ENCODE measurements at regions not wholly inside any gene's neighbourhood (a gene's known extent, or its start where the extent isn't known, plus 50 kb on each side); places are given as distances from the start of the nearest gene placed in this dataset.

DNA sequence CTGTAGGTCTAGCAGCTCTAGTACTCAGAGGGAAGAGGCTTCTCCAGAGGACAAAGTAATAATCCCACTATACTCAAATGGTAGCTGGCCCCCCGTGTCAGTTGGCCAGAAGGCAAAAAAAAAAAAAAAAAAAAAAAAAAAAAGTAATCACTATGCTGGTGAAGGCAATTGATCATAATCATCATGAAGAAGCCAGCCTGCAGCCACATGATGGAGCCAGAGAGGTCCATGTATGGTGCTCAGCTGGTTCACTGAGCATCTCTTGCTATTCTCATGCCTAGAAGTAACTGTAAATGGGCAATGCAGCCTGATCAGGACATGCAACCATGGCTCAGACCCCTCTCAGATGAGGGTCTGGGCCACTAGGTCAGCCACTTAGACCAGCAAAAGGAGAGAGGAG, 378.8 kb downstream of the MED13L start:
- no peak overlapping the region for H3K27ac ChIP-seq
- TF ChIP-seq ZFX (IDR thresholded peaks at IDR 0.05) (no peak), CTCF (conservative IDR thresholded peaks at IDR 0.05) (peak; percentile 15; the same call in 1 of the 2 replicates)

DNA sequence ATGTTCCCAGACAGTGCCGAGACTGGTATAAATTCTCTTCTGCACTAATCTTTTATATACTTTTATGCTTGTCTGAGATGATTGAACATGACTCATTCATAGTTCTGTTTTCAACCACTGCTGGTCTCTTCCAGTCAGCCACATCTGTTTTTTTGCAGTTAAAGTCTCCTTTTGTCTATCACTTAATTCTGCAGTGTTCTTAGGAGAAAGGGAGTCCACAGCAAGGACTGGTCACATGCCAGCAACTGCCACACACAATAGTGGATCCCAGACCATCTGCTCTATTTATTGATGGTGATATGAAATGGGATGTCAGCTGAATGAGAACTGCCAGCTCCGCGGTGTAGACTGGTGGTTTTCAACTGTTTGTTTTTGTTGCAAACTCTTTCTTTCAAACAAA, 379.8 kb downstream of the MED13L start:
- TF ChIP-seq ZFX (IDR thresholded peaks at IDR 0.05) (no peak), CTCF (conservative IDR thresholded peaks at IDR 0.05) (no peak)
- H3K27ac ChIP-seq: no peak overlapping the region

GRCh38 chr12:115895247-115895646, 382.2 kb downstream of the MED13L start:
- no peak for TF ChIP-seq ZFX (IDR thresholded peaks at IDR 0.05)
- TF ChIP-seq CTCF (conservative IDR thresholded peaks at IDR 0.05): peak; percentile 57
- H3K27ac ChIP-seq: no peak overlapping the region

GRCh38 chr12:115891556-115892164, 385.8 kb downstream of the MED13L start:
- H3K27ac ChIP-seq: no peak overlapping the region
- no peak for TF ChIP-seq ZFX (IDR thresholded peaks at IDR 0.05)
- no peak for TF ChIP-seq CTCF (conservative IDR thresholded peaks at IDR 0.05)

- no peak overlapping the region for H3K27ac ChIP-seq
- TF ChIP-seq ZFX (IDR thresholded peaks at IDR 0.05) (no peak), CTCF (conservative IDR thresholded peaks at IDR 0.05) (no peak)
These were observed 390.8 kb downstream of the MED13L start for GRCh38 chr12:115886666-115887065.

- peak overlapping the region; percentile 48; the same call in 1 of the 2 replicates for H3K27ac ChIP-seq
- no peak for TF ChIP-seq ZFX (IDR thresholded peaks at IDR 0.05)
- no peak for TF ChIP-seq CTCF (conservative IDR thresholded peaks at IDR 0.05)
These were observed 392.3 kb downstream of the MED13L start for GRCh38 chr12:115885040-115885690.

DNA sequence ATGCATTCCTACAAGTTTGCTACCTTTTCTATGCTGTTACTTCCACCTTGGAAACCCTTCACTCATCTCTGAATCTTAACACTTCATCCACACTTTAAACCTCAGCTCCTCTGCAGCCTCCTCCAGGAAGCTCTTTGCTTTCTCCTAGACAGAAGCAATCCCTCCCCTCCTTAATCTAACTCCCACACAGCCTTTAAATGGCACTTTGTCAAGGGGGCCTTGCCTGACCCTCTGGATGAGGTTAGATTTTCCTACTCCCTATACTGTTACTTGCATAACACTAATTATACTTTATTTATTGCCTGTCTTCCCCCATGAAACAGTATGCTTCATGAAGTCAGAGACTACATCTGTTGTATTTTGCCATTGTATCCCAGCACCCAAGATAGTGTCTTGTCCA, 394.6 kb downstream of the MED13L start:
- TF ChIP-seq ZFX (IDR thresholded peaks at IDR 0.05) (no peak), CTCF (conservative IDR thresholded peaks at IDR 0.05) (no peak)

More for the DNA sequence above, 394.6 kb downstream of the MED13L start:
- H3K27ac ChIP-seq: no peak overlapping the region

Measured in C4-2B (cell line).